Bronchial epithelial cell (primary cell): ENCODE measurements at regions not wholly inside any gene's neighbourhood (a gene's known extent, or its start where the extent isn't known, plus 50 kb on each side); places are given as distances from the start of the nearest gene placed in this dataset.
A peak's percentile ranks its signal among the peaks of the same experiment; 100 is the strongest.

Experiments used
- DNase-seq: peaks from one replicate; pipeline ENCODE4 v3.0.0-alpha.2; 2010; ENCODE audit warnings: low read depth
- FAIRE-seq: peaks from 2 replicates; lab custom pipeline; 2011; peaks lifted over from hg19 to GRCh38; lab: Jason Lieb, UNC
- H3K27me3 ChIP-seq: 2 replicates; pipeline ENCODE4 v1.5.1; 2011; ENCODE audit warnings: low read length; ENCODE audit not compliant: control insufficient read depth, insufficient read depth
- H3K36me3 ChIP-seq: 2 replicates; pipeline ENCODE4 v1.5.1; 2011; ENCODE audit warnings: low read length; ENCODE audit not compliant: control insufficient read depth, insufficient read depth
- H3K4me3 ChIP-seq: 2 replicates; pipeline ENCODE4 v1.5.1; 2011; ENCODE audit warnings: mild to moderate bottlenecking, low read depth, low read length, control low read depth
- CTCF ChIP-seq: IDR thresholded peaks from 2 replicates; pipeline ENCODE4 v1.5.1; 2011; ENCODE audit warnings: mild to moderate bottlenecking, moderate library complexity, low read length, control low read depth, inconsistent platforms; ENCODE audit not compliant: insufficient read depth, severe bottlenecking

GRCh38 chr1:227388214-227389168 is 70.2 kb upstream of the CDC42BPA start:
- DNase-seq (peak; percentile 31), FAIRE-seq (no peak)
- Histone ChIP-seq H3K27me3 (no peaks in the 10 kb centered on the region), H3K4me3 (no peak overlapping the region), H3K36me3 (no peaks in the 10 kb centered on the region)
- no peak for TF ChIP-seq CTCF

GRCh38 chr1:227379555-227379892 is 61.2 kb upstream of the CDC42BPA start:
- Histone ChIP-seq H3K36me3 (no peaks in the 10 kb centered on the region), H3K4me3 (no peak overlapping the region), H3K27me3 (no peaks in the 10 kb centered on the region)
- FAIRE-seq, result no peak
- no peak for DNase-seq
- TF ChIP-seq CTCF, result no peak

- Histone ChIP-seq H3K4me3 (no peak overlapping the region), H3K27me3 (no peaks in the 10 kb centered on the region), H3K36me3 (no peaks in the 10 kb centered on the region)
- DNase-seq (no peak), FAIRE-seq (peak; percentile 43)
- no peak for TF ChIP-seq CTCF
These were observed 60.7 kb upstream of the CDC42BPA start for GRCh38 chr1:227378871-227379554.

GRCh38 chr1:227378181-227378580 is 59.9 kb upstream of the CDC42BPA start:
- TF ChIP-seq CTCF, result no peak

GRCh38 chr1:227374846-227375245 is 56.6 kb upstream of the CDC42BPA start:
- Histone ChIP-seq H3K27me3 (no peaks in the 10 kb centered on the region), H3K4me3 (no peak overlapping the region), H3K36me3 (no peaks in the 10 kb centered on the region)
- no peak for TF ChIP-seq CTCF
- DNase-seq (no peak), FAIRE-seq (no peak)

More at GRCh38 chr1:227378181-227378580, 59.9 kb upstream of the CDC42BPA start:
- no peak for FAIRE-seq
- Histone ChIP-seq H3K27me3 (no peaks in the 10 kb centered on the region), H3K36me3 (no peaks in the 10 kb centered on the region), H3K4me3 (no peak overlapping the region)
- no peak for DNase-seq
